ENCODE measurements at regions not wholly inside any gene's neighbourhood (a gene's known extent, or its start where the extent isn't known, plus 50 kb on each side); places are given as distances from the start of the nearest gene placed in this dataset.

DNA sequence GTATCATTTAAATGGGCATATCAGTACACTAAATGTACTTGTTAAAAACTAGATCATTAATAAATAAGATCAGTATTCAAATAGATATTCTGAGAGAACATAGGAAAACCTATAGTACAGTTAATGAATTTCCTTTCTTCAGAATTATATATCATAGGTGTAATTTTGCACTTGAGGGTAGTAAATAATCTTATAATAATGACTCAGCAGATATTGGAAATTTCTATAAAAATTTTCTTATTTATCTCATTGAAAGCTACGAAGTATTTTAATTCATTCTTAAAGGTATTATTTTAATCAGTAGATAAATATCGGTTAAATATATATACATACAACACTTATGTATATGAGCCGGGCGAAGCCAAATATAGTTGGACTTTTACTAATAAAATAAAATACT is 300.9 kb upstream of the SOX2 start:
- TF ChIP-seq CTCF (IDR thresholded peaks at IDR 0.05) (no peak), POLR2A (IDR thresholded peaks at IDR 0.05) (no peak)

All from body of pancreas (tissue), 4 donors.